ENCODE measurements at regions not wholly inside any gene's neighbourhood (a gene's known extent, or its start where the extent isn't known, plus 50 kb on each side); places are given as distances from the start of the nearest gene placed in this dataset.
"Not testable (repeated sequence)": the region's sequence is repeated elsewhere in the genome, so short reads cannot be mapped to it uniquely, and the experiment has no call there.

GRCh38 chr5:57734296-57734695, 251.7 kb upstream of the ACTBL2 start:
- Mint-ChIP-seq H3K9me3 (peaks cover 3% of the 10 kb centered on the region), H3K27me3 (peaks cover 14% of the 10 kb centered on the region), H3K4me3 (no peak overlapping the region), H3K27ac (no peak overlapping the region), H3K36me3 (no peaks in the 10 kb centered on the region), H3K4me1 (no peaks in the 10 kb centered on the region)
- ATAC-seq, result no peak

GRCh38 chr5:57727591-57727990, 245.0 kb upstream of the ACTBL2 start:
- peaks cover 7% of the 10 kb centered on the region for H3K9me3 Mint-ChIP-seq
- H3K27ac Mint-ChIP-seq, result no peak overlapping the region
- no peak overlapping the region for H3K4me3 Mint-ChIP-seq
- no peaks in the 10 kb centered on the region for H3K4me1 Mint-ChIP-seq
- H3K36me3 Mint-ChIP-seq, result no peaks in the 10 kb centered on the region
- ATAC-seq, result no peak
- peaks cover 30% of the 10 kb centered on the region for H3K27me3 Mint-ChIP-seq

DNA sequence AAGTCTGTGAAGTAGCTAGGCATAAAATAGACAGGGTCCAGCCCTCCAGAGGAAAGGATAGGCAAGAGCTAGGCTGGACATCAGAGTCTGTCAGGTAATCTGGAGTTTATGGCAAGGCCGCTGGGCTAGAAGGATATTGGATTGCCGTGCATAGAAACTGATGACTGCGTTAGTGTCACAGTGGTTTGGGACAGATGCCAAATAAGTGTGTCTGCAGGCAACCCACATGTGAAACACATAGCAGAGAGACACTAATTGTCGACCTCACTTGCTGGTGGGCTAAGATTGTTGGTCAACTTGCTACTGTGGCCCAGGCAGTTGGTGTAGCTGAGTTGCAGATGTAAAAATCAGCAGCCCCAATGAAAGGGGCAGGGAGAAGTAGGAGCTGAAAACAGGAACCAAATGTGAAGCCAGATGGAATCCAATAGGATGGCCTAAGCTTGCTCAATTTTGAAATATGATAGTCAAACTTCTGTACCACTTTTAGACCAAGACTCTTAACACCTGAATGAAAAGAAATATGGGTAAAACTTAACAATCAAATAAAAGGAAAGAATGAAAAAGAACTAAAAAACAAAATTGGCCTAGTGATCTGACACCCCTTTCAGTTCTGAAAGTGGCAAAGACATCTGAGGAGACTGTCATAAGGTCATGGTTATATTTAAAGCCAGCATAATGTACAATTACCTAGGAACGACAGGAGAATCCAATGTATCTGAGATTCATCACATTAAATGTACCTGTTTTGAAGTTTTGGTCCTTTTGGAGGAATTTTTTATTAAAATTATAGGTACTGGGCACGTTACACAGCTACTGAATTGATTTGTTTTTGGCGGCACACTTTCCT, 243.3 kb upstream of the ACTBL2 start:
- Mint-ChIP-seq H3K4me1 (no peaks in the 10 kb centered on the region), H3K27me3 (peaks cover 22% of the 10 kb centered on the region), H3K36me3 (no peaks in the 10 kb centered on the region), H3K4me3 (no peak overlapping the region), H3K9me3 (peaks cover 4% of the 10 kb centered on the region), H3K27ac (no peak overlapping the region)
- peak; percentile 20 for ATAC-seq

DNA sequence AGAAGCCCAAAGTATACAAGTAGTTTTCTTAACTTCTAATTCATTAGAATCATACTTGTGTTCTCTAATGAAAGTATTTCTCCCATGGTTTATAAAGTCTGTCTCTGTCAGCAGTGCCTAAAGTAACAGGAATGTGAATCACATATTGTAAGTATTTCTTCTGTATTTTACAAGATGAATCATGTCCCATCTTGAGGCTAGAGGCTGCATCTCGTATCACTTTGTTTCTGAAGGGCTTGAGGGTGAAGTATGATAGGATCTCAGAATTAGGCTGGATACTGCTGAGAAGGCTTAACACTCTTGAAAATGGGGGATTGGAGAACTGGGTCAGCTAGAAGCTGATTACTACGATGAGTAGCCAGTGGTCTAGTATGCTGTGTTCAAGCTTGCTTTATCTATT, 242.2 kb upstream of the ACTBL2 start:
- Mint-ChIP-seq H3K36me3 (no peaks in the 10 kb centered on the region), H3K4me3 (no peak overlapping the region), H3K4me1 (no peaks in the 10 kb centered on the region), H3K27me3 (peaks cover 27% of the 10 kb centered on the region), H3K9me3 (peaks cover 4% of the 10 kb centered on the region), H3K27ac (no peak overlapping the region)
- no peak for ATAC-seq

- H3K4me3 Mint-ChIP-seq, result no peak overlapping the region
- H3K4me1 Mint-ChIP-seq, result no peaks in the 10 kb centered on the region
- no peaks in the 10 kb centered on the region for H3K36me3 Mint-ChIP-seq
- H3K9me3 Mint-ChIP-seq, result no peaks in the 10 kb centered on the region
- peaks cover 27% of the 10 kb centered on the region for H3K27me3 Mint-ChIP-seq
- ATAC-seq, result no peak
- no peak overlapping the region for H3K27ac Mint-ChIP-seq
Observed at GRCh38 chr5:57721226-57721625, 238.6 kb upstream of the ACTBL2 start.

- no peaks in the 10 kb centered on the region for H3K9me3 Mint-ChIP-seq
- no peak overlapping the region for H3K27ac Mint-ChIP-seq
- no peaks in the 10 kb centered on the region for H3K4me1 Mint-ChIP-seq
- H3K27me3 Mint-ChIP-seq, result peaks cover 27% of the 10 kb centered on the region
- no peak for ATAC-seq
- no peaks in the 10 kb centered on the region for H3K36me3 Mint-ChIP-seq
- H3K4me3 Mint-ChIP-seq, result no peak overlapping the region
Observed at GRCh38 chr5:57720656-57721055, 238.0 kb upstream of the ACTBL2 start.

DNA sequence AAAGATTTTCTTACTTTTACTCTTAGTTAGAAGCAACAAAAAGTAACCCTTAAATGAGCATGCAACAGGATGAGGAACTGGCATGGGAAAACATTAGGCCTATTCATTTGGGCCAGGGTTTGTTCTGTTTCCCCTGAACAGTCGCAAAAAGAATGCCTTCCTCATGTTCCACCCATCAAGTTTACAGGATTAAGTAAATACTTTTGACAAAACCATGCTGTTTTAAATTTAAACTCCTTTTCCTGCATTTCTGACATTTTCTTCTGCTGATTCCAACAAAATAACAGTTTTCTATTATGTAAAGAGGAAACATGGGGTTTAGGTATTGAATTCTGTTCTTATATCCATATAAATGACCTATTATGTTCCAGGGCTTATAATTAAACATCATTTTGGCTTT, 236.6 kb upstream of the ACTBL2 start:
- H3K27me3 Mint-ChIP-seq, result peaks cover 17% of the 10 kb centered on the region
- no peaks in the 10 kb centered on the region for H3K4me1 Mint-ChIP-seq
- H3K36me3 Mint-ChIP-seq, result no peaks in the 10 kb centered on the region
- peaks cover 1% of the 10 kb centered on the region for H3K9me3 Mint-ChIP-seq
- no peak for ATAC-seq
- no peak overlapping the region for H3K4me3 Mint-ChIP-seq
- H3K27ac Mint-ChIP-seq, result no peak overlapping the region

- Mint-ChIP-seq H3K4me1 (no peaks in the 10 kb centered on the region), H3K9me3 (peaks cover 9% of the 10 kb centered on the region), H3K36me3 (no peaks in the 10 kb centered on the region), H3K27ac (no peak overlapping the region), H3K27me3 (peaks cover 12% of the 10 kb centered on the region), H3K4me3 (no peak overlapping the region)
- no peak for ATAC-seq
Observed at GRCh38 chr5:57718155-57718554, 235.5 kb upstream of the ACTBL2 start.

DNA sequence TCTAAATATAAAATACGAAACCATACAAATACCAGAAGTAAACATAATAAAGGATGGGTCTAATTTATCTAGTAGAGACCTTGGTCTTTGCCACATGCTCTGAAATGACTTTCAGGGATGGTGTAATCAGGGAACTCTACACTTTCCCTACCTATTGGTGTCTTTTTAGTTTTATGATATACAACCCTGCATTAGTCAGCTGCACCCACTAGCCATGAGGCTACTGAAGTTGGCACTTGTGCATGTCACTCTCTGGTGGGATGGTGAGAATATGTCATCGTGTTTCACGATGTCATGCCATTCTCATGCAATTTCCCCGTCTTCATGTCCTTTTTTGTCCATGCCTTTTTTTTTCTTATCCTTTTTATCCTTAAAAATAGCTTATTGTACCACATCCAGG, 234.9 kb upstream of the ACTBL2 start:
- Mint-ChIP-seq H3K4me1 (no peaks in the 10 kb centered on the region), H3K4me3 (no peak overlapping the region), H3K27me3 (peaks cover 12% of the 10 kb centered on the region), H3K9me3 (peaks cover 9% of the 10 kb centered on the region), H3K27ac (no peak overlapping the region), H3K36me3 (no peaks in the 10 kb centered on the region)
- ATAC-seq, result no peak

- Mint-ChIP-seq H3K36me3 (no peaks in the 10 kb centered on the region), H3K27ac (no peak overlapping the region), H3K9me3 (peaks cover 9% of the 10 kb centered on the region), H3K4me3 (no peak overlapping the region), H3K27me3 (peaks cover 12% of the 10 kb centered on the region), H3K4me1 (no peaks in the 10 kb centered on the region)
- ATAC-seq, result no peak
Observed at GRCh38 chr5:57716661-57717060, 234.1 kb upstream of the ACTBL2 start.

- ATAC-seq, result no peak
- Mint-ChIP-seq H3K9me3 (peaks cover 9% of the 10 kb centered on the region), H3K27ac (no peak overlapping the region), H3K36me3 (no peaks in the 10 kb centered on the region), H3K4me3 (no peak overlapping the region), H3K27me3 (no peaks in the 10 kb centered on the region), H3K4me1 (no peaks in the 10 kb centered on the region)
Observed at GRCh38 chr5:57715296-57715695, 232.7 kb upstream of the ACTBL2 start.

DNA sequence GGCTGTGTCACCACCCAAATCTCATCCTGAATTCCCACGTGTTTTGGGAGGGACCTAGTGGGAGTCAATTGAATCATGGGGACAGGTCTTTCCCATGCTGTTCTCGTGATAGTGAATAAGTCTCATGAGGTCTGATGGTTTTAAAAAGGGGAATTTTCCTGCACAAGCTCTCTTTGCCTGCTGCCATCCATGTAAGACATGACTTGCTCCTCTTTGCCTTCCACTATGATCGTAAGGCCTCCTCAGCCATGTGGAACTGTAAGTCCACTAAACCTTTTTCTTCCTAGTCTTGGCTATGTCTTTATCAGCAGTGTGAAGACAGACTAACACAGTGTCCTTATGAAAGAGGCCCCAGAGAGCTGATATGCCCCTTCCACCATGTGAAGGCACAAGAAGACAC, 230.9 kb upstream of the ACTBL2 start:
- H3K27me3 Mint-ChIP-seq, H3K4me1 Mint-ChIP-seq, ATAC-seq, H3K36me3 Mint-ChIP-seq, H3K4me3 Mint-ChIP-seq, H3K9me3 Mint-ChIP-seq, H3K27ac Mint-ChIP-seq: not testable (repeated sequence)

DNA sequence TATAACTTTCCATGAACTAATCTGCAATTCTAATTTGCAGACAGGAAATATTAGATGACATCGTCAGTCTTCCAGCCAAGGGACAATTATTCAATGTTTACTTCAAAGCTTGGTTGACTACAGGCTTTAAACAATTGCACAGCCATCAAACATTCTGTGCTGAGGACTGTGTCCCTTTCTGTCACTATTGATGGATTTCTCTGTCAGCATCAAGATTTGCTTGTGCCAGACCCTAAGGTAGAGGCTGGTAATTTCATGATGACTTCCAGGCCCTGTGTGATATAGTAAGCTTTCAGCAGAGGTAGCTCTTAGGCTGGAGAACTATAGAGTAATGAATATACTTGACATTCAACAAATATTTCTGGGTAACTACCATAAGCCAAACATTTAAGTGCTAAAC, 229.3 kb upstream of the ACTBL2 start:
- H3K27ac Mint-ChIP-seq, result no peak overlapping the region
- H3K4me1 Mint-ChIP-seq, result no peaks in the 10 kb centered on the region
- no peak overlapping the region for H3K4me3 Mint-ChIP-seq
- H3K9me3 Mint-ChIP-seq, result peaks cover 9% of the 10 kb centered on the region
- ATAC-seq, result no peak
- H3K27me3 Mint-ChIP-seq, result no peaks in the 10 kb centered on the region
- H3K36me3 Mint-ChIP-seq, result no peaks in the 10 kb centered on the region

GRCh38 chr5:57711471-57711870, 228.9 kb upstream of the ACTBL2 start:
- Mint-ChIP-seq H3K4me3 (no peak overlapping the region), H3K36me3 (no peaks in the 10 kb centered on the region), H3K4me1 (no peaks in the 10 kb centered on the region), H3K27me3 (no peaks in the 10 kb centered on the region), H3K9me3 (peaks cover 9% of the 10 kb centered on the region), H3K27ac (no peak overlapping the region)
- ATAC-seq, result no peak

DNA sequence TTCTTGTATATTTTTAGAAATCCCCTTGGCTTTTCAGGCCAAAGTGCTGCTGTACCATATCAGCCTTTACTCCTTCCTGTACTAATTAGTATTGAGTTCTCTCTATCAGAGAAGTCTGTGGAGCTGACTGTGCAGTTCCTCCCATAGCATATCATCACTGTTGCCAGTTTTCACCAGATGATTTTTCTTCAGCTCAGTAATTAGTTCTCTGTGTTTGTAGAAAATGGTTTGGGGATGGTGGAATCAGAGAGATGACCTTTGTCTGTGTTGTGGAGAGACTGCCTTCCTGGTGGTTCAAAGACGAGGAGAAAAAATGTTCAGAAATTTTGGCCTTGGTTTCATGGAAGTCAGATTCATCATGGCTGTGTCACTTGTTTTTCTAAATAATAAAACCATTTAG, 227.5 kb upstream of the ACTBL2 start:
- no peak for ATAC-seq
- Mint-ChIP-seq H3K9me3 (peaks cover 9% of the 10 kb centered on the region), H3K27ac (no peak overlapping the region), H3K27me3 (no peaks in the 10 kb centered on the region), H3K4me3 (no peak overlapping the region), H3K36me3 (no peaks in the 10 kb centered on the region), H3K4me1 (no peaks in the 10 kb centered on the region)

- Mint-ChIP-seq H3K27me3 (no peaks in the 10 kb centered on the region), H3K4me1 (no peaks in the 10 kb centered on the region), H3K27ac (no peak overlapping the region), H3K36me3 (no peaks in the 10 kb centered on the region), H3K9me3 (no peaks in the 10 kb centered on the region), H3K4me3 (no peak overlapping the region)
- no peak for ATAC-seq
Observed at GRCh38 chr5:57705769-57706168, 223.2 kb upstream of the ACTBL2 start.
